OCI-LY1 (cell line): ENCODE measurements at regions not wholly inside any gene's neighbourhood (a gene's known extent, or its start where the extent isn't known, plus 50 kb on each side); places are given as distances from the start of the nearest gene placed in this dataset.

Source experiments
- EZH2 ChIP-seq: fragments of 200-600 bp; sonication (generic), shearing (Covaris generic); IDR thresholded peaks from 2 replicates; pipeline ENCODE4 v1.8.0; 2017; ENCODE audit warnings: borderline replicate concordance, mixed run types, mild to moderate bottlenecking, antibody characterized with exemption, low read length, moderate library complexity, mixed read lengths
- TF ChIP-seq, protein P1 (sequence below): fragments of 200-600 bp; sonication (generic), shearing (Covaris generic); IDR thresholded peaks from 2 replicates; pipeline ENCODE4 v1.5.1; 2017; ENCODE audit warnings: mild to moderate bottlenecking, antibody characterized with exemption, low read length, moderate library complexity, mixed read lengths

DNA sequence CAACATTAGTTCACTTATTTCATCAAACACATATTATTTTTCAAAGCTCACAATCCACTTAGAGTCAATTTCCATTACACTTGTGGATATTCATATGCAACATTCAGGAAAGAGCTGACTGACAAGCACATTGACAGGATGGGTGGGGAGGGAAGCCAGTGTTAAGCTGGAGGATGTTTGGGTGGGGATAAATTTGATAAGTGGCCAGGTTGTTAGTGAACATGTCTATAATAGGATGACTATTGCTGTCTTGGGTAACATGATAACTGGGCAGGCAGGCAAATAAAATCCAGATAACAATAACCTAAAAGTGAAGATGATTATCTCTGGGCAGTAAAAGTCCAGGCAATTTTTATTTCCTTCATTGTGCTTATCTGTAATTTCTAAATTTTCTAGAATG lies 73.8 kb upstream of the OSBPL8 start:
- TF ChIP-seq, protein P1, sequence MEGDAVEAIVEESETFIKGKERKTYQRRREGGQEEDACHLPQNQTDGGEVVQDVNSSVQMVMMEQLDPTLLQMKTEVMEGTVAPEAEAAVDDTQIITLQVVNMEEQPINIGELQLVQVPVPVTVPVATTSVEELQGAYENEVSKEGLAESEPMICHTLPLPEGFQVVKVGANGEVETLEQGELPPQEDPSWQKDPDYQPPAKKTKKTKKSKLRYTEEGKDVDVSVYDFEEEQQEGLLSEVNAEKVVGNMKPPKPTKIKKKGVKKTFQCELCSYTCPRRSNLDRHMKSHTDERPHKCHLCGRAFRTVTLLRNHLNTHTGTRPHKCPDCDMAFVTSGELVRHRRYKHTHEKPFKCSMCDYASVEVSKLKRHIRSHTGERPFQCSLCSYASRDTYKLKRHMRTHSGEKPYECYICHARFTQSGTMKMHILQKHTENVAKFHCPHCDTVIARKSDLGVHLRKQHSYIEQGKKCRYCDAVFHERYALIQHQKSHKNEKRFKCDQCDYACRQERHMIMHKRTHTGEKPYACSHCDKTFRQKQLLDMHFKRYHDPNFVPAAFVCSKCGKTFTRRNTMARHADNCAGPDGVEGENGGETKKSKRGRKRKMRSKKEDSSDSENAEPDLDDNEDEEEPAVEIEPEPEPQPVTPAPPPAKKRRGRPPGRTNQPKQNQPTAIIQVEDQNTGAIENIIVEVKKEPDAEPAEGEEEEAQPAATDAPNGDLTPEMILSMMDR = no peak
- TF ChIP-seq EZH2 = no peak
